ENCODE measurements at regions not wholly inside any gene's neighbourhood (a gene's known extent, or its start where the extent isn't known, plus 50 kb on each side); places are given as distances from the start of the nearest gene placed in this dataset.
A peak's percentile ranks its signal among the peaks of the same experiment; 100 is the strongest.

DNA sequence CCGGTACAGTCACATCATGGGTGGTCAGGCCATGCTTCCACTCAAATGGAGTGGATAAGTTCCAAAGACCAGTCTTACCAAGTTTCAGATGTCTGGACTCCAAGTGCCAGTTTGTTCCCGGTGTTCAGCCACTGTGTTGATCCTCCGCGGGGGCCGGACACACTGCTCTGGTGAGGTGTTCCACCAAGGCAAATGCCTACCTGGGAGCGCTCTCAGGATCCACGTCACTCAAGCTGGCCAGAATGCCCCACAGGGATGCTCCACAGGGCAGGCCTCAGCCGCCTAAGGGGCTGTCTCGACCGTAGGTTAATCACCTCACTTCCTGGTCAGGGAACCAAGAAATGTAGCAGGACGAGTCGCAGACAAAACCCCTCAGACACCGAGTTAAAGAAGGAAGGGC, 258.0 kb upstream of the GRID2 start:
- TF ChIP-seq, protein P1, sequence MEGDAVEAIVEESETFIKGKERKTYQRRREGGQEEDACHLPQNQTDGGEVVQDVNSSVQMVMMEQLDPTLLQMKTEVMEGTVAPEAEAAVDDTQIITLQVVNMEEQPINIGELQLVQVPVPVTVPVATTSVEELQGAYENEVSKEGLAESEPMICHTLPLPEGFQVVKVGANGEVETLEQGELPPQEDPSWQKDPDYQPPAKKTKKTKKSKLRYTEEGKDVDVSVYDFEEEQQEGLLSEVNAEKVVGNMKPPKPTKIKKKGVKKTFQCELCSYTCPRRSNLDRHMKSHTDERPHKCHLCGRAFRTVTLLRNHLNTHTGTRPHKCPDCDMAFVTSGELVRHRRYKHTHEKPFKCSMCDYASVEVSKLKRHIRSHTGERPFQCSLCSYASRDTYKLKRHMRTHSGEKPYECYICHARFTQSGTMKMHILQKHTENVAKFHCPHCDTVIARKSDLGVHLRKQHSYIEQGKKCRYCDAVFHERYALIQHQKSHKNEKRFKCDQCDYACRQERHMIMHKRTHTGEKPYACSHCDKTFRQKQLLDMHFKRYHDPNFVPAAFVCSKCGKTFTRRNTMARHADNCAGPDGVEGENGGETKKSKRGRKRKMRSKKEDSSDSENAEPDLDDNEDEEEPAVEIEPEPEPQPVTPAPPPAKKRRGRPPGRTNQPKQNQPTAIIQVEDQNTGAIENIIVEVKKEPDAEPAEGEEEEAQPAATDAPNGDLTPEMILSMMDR (IDR thresholded peaks at IDR 0.05; ENCODE audit: insufficient read depth, low read depth, low read length), result no peak
- H3K4me3 ChIP-seq (ENCODE audit: low read depth, low read length), result no peak overlapping the region
- DNase-seq (ENCODE audit: low read depth), result no peak

DNA sequence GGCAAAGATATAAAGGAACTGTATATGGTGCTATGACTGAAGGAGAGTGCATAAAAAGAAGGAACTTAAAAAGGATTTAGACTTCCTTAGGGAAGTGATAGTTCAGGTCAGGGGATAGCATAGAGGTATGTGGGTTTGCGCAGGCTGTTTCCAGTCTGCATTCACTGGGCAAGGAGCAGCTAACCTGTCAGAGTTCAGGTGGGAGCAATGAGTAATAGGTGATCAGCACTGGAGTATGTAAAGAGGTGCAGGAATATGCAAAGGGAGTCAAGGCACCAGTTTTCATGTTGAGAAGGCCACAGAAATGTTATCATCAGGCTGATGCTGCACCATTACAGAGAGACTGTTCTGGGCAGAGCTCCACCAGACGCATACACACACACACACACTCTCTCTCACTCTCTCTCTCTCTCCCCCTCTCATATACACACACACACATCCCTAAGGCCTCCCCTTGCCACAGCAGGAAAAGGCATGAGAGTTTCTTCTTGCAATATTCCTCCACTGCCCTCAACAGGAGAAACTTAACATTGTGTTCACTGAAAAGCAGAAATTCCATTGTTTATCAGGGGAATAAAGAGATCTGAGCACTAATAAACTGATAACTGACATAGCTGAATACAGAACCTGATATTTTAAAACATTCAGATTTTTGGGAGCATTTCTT, 256.4 kb upstream of the GRID2 start:
- TF ChIP-seq, protein P1 (IDR thresholded peaks at IDR 0.05; ENCODE audit: insufficient read depth, low read depth, low read length), result no peak
- peak; percentile 0 for DNase-seq (ENCODE audit: low read depth)
- no peak overlapping the region for H3K4me3 ChIP-seq (ENCODE audit: low read depth, low read length)

DNA sequence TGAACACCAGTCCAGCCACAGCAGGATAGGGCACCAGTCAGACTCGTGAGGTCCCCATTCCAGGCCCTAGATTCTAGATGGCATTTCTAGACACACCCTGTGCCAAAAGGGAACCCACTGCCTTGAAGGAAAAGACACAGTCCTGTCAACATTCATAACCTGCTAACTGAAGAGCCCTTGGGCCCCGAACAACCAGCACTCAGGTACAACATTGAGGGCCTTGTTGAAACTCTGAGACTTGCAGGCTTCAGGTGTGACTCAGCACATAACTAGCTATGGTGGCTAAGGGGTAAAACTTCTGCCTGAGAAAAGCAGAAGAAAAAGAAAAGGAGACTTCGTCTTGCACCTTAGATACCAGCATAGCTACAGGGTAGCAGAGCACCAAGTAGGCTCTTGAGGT, 252.9 kb upstream of the GRID2 start:
- TF ChIP-seq, protein P1 (IDR thresholded peaks at IDR 0.05; ENCODE audit: insufficient read depth, low read depth, low read length), result no peak
- no peak overlapping the region for H3K4me3 ChIP-seq (ENCODE audit: low read depth, low read length)
- DNase-seq (ENCODE audit: low read depth), result no peak

DNA sequence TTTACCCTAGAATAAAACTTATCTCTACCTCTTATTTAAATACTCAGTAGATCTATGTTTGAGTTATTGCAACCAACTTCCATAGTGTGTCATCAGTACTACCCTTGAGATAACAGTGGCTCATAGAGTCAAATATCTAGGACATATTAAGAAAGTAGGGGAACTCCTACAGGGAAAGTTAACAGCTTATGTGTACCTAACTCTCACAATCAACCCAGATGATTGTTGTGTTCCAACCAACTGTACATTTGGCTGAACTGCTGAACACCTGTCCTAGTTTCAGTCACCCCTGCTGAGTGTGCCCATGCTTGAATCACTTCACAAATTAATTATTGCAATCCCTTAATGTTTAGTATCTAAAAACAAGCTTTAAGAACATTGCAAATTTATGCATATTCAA, 244.2 kb upstream of the GRID2 start:
- TF ChIP-seq, protein P1 (IDR thresholded peaks at IDR 0.05; ENCODE audit: insufficient read depth, low read depth, low read length), result no peak
- no peak for DNase-seq (ENCODE audit: low read depth)
- no peak overlapping the region for H3K4me3 ChIP-seq (ENCODE audit: low read depth, low read length)

DNA sequence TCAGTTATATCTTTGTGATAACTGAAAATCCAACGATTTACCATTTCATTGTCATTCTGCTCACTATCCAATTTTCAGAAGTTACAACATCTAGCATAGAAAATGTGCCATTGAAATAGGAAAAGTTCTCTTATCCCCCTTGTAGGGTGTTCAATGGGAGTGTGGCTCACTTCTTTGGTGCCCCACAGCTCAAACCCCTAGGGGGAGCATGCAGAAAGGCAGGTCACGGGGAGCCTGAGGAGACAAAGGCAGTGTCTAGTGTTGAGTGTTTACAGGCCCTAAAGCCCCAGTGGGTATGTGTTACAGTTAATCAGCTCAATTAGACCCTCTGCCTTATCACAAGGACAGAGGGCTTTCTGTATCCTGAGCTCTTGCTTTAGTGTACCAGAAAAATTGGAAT, 243.4 kb upstream of the GRID2 start:
- H3K4me3 ChIP-seq (ENCODE audit: low read depth, low read length), result no peak overlapping the region
- TF ChIP-seq, protein P1 (IDR thresholded peaks at IDR 0.05; ENCODE audit: insufficient read depth, low read depth, low read length), result no peak
- DNase-seq (ENCODE audit: low read depth), result no peak

DNA sequence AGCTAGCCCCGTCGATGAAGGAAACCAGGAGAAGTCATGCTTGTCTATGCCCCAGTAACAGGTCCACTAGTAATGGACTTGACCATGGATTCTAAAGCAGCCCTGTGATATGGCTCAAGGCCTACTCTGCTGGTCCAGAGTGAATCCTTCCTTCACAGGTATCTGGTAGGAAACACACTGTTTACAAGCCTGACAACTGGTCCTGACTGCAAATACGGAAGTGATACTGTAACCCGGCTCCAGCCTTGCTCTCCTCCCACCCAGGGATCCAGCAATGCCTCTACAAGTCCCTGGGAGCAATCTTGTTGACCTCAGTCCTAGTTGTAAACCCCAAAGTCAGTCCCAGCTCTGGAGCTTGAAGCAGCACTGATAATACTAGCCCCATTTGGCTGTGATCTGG, 239.2 kb upstream of the GRID2 start:
- H3K4me3 ChIP-seq (ENCODE audit: low read depth, low read length), result no peak overlapping the region
- TF ChIP-seq, protein P1 (IDR thresholded peaks at IDR 0.05; ENCODE audit: insufficient read depth, low read depth, low read length), result no peak
- DNase-seq (ENCODE audit: low read depth), result no peak

DNA sequence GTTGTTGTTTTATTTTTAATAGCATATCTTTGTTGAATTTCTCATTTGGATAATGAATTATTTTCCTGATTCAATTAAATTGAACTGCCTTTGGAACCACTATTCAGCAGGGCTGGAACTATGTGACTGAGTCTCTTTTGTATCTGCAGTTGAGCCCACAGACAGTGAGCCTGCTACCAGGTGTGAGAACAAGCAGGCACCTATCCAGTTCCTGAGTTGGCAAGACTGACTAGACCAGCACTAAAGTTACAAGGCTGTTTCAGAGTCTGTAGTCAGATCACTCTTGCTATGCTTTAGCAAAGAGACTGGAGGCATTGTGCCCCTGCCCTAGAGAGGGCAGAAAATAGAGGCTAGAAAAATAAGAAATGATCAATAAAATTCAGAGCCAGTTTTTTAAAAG, 237.3 kb upstream of the GRID2 start:
- TF ChIP-seq, protein P1 (IDR thresholded peaks at IDR 0.05; ENCODE audit: insufficient read depth, low read depth, low read length), result no peak
- DNase-seq (ENCODE audit: low read depth), result no peak
- H3K4me3 ChIP-seq (ENCODE audit: low read depth, low read length), result no peak overlapping the region
